Tibial nerve (tissue), 4 donors: ENCODE measurements at regions not wholly inside any gene's neighbourhood (a gene's known extent, or its start where the extent isn't known, plus 50 kb on each side); places are given as distances from the start of the nearest gene placed in this dataset.

Experiments
- EP300 ChIP-seq, 2 donors: sonication (generic); formaldehyde crosslinking; IDR thresholded peaks; one replicate each; pipeline ENCODE4 v1.6.1; 2017; ENCODE audit warnings: antibody characterized with exemption in 2 of 2, mild to moderate bottlenecking in 1 of 2
- POLR2A ChIP-seq, 2 donors: fragments of 450-650 bp; IDR thresholded peaks; one replicate each; pipeline ENCODE4 v1.6.1; 2017; ENCODE audit warnings: antibody characterized with exemption in 2 of 2, mild to moderate bottlenecking in 2 of 2, moderate library complexity in 2 of 2
- TF ChIP-seq, protein P1 (sequence below), 5 experiments: fragments of 200-600 bp in 3 of 5; fragments of 450-650 bp in 2 of 5; sonication (generic) in 3 of 5; IDR thresholded peaks; one replicate each; pipeline ENCODE4 v1.5.1; 2016 to 2019; ENCODE audit warnings: antibody characterized with exemption in 5 of 5, mild to moderate bottlenecking in 3 of 5, moderate library complexity in 2 of 5

DNA sequence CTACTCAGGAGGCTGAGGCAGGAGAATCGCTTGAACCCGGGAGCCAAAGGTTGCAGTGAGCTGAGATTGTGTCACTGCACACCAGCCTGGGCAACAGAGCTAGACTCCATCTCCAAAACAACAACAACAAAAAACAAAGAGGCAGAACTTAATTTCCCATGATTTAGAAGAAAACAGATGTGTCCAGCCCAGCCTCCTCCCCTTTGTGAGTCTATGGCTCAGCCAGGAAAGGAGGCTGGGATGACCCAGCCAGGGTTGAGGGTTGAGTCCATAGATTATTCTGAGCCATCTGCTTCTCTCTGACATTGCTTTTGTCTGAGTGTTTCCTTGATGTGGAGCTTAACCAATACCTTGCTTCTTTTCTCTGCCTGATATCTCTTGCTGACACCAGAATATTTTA lies 994.1 kb downstream of the TYW1 start:
- TF ChIP-seq, protein P1, sequence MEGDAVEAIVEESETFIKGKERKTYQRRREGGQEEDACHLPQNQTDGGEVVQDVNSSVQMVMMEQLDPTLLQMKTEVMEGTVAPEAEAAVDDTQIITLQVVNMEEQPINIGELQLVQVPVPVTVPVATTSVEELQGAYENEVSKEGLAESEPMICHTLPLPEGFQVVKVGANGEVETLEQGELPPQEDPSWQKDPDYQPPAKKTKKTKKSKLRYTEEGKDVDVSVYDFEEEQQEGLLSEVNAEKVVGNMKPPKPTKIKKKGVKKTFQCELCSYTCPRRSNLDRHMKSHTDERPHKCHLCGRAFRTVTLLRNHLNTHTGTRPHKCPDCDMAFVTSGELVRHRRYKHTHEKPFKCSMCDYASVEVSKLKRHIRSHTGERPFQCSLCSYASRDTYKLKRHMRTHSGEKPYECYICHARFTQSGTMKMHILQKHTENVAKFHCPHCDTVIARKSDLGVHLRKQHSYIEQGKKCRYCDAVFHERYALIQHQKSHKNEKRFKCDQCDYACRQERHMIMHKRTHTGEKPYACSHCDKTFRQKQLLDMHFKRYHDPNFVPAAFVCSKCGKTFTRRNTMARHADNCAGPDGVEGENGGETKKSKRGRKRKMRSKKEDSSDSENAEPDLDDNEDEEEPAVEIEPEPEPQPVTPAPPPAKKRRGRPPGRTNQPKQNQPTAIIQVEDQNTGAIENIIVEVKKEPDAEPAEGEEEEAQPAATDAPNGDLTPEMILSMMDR (IDR thresholded peaks at IDR 0.05) = no peak
- TF ChIP-seq POLR2A (IDR thresholded peaks at IDR 0.05) (no peak), EP300 (IDR thresholded peaks at IDR 0.05) (no peak)
